Renal pelvis (tissue), 1 donor: ENCODE measurements at regions not wholly inside any gene's neighbourhood (a gene's known extent, or its start where the extent isn't known, plus 50 kb on each side); places are given as distances from the start of the nearest gene placed in this dataset.

Experiments
- DNase-seq: peaks from one replicate; pipeline ENCODE4 v3.0.0-alpha.2; 2013

DNA sequence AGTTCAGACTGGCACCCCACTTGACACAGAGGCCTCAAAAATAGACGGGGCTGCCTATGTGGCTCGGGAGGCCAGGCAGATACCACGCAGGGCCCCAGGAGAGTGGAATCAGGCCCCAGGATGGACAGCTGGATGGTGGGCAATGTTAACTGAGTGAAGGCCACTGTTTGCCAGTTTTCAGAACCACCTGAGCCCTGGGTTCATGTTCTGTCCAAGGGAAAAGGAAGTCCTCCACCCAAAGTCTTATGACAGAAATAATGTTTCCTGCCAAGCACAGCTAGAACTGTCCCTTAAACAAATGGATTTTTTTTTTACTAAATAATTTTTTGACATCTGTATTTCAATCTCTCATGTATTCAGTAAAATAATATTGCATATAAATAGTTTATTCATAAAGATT is 228.4 kb downstream of the KLF13 start:
- DNase-seq, result no peak

DNA sequence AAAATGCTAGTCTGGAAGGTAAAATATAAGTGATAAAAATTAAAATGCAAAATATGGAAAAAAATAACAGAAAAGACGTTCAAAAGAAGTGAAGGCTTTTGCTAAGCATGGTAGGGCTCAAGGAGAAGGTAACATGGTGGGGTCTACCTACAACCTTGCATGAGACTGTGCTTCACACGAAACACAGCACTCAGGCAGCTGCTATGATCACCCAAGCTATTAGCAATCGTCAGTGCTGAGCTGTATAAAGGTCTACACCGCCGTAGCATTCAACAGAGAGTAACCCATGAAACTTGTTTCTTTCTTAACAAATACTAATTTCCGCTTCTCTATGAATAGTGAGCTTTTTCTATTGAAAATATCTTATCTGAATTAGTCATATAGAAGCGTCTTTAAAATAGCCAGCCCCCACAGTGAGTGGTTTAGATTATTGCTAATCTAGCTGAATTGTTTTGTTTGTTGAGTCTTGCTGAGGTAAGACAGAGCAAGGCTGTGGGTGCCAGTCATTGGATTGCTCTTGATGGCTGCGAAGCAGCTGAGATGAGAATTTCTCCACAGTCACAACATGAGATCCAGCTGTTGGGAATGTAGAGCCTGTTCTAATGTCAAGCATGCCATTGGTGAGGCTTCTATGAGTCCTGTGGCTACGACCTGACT is 230.0 kb downstream of the KLF13 start:
- DNase-seq, result no peak

DNA sequence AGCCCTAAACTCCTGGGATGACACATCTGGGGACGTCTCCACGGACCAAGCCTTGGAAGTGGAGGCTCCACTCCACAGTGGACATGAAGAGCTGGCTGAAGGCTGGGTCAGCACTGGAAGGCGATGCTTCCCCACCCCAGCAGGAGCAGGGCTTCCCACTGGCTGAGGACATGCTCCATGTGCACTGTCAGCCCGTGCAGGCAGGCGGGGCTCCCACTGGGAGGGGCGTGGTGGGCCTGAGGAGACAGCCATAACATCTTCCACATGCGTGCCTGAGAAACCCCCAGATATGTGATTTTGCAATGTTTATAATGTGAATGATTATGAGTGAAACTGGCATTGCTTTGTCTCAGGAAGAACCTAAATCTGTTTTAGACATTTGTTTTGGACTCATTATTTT is 231.3 kb downstream of the KLF13 start:
- DNase-seq, result no peak

DNA sequence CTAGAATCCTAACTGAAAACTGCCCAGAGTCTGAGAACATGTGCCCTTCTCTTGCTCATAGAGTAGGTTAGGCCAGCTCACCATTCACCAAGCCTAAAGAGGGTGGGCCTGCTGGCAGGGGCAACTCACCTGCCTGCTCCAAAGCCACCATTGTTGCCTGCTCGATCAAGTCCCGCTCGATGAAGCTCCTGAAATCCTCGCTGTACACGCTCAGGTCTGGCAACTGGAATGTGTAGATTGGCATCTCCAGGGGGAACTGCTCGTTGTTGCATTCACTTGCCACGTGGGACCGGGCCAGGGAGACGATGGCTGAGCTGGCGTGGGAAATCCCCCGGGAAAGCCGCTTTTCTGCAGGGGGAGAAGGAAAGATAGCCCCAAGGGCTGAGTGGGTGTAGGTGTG is 232.2 kb downstream of the KLF13 start:
- DNase-seq, result no peak

DNA sequence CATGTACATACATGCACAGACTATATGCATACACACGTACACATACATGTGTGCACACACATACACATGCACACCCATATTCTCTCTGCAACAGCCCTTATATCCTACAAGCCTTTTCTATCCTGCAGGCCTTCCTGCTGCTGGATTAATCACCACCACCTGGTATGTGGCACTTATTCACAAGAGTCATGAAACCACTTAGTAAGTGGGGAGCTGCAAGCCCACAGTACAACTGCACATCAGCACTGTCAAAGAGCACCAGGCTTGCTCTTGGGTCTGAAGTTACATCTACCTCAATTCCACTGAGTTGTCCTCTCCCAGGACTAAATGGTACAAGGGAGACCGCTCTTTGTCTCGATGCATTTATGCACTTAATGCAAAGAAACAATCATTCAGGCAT is 233.2 kb downstream of the KLF13 start:
- DNase-seq, result no peak

DNA sequence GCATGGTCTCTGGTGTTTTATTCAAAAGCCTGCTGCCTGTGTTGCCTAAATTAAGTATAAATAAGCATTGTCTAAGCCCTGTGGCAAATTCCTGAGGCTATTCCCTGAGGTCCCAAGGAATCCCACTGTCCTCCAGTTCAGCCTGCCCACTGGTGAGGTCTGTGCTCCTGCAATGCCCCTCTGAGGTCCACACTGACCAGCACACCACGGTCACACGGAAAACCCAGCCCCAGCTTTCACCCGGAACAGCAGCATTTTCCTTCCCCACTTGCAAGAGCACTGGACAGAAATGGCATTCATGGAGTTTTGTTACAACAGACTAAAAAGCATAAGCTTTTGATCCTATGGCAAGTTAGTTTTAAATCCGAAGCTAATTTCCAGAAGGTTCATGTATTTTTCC is 234.0 kb downstream of the KLF13 start:
- no peak for DNase-seq

DNA sequence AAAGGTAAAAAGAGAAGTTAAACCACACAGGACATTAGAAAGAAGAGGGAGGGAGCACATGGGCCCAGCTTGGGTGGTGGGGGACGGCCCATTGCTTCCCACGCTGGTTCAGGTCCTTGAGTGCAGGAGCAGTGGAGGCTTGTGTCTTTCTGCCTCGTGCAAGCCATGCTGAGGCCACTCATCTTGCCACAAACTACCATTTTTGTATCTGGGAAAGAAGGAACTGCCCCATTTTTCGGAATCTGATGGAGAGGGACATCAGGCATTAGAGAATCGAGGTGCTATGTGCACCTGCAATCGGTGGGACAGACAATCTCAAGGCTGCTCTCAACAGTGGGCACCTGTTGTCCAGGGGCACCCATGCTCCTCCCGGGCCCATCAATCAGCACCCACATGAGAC is 234.5 kb downstream of the KLF13 start:
- no peak for DNase-seq

DNA sequence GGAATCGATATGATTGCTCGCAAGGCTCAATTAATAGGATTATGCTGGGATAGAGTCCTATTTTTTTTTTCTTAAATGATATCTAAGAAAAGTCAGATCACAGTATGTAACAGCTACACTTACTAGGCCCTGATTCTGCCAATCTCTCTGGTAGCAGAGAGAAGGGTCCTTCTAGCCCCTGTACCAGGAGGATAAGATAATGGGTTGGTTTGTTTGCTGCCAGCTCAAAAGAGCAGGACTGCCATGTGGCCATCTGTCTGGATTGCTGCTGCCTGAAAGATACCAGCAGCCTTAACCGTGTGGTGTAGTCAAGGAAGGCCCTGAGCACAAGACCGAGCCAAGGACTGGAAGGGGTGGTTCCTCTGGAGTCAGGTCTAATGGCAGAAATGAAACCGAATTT is 236.4 kb downstream of the KLF13 start:
- no peak for DNase-seq

DNA sequence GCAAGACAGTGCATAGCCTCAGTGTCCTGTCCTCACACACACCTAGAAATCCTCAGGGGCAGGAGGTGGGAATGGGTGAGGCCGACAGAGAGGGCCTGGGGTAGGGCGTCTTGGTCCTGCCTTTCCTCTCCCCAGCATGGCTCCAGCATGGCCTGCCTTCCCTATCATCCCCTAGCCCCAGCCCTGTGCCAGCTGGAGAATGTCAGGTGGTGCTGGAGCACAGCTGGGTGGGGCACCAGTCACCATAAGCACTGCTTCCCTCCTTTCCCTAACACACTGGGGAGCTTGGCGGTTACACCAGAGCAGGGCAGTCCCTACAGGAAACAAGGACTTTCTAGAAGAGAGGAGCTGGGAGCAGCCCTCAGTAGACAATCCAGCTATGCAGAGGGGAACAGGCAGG is 236.8 kb downstream of the KLF13 start:
- DNase-seq, result no peak

DNA sequence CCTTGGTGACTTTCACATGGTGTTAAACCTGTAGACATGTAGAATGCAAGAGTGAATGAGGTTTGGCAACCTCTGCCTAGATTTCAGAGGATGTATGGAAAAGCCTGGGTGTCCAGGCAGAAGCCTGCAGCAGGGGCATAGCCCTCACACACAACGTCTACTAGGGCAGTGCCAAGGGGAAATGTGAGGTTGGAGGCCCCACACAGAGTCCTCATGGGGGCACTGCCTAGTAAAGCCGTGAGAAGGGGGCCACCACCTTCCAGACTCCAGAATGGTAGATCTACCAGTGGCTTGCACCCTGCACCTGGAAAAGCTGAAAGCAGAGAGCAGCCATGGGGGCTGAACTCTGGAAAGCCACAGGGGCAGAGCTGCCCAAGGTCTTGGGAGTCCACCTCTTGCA is 241.2 kb downstream of the KLF13 start:
- DNase-seq, result no peak

DNA sequence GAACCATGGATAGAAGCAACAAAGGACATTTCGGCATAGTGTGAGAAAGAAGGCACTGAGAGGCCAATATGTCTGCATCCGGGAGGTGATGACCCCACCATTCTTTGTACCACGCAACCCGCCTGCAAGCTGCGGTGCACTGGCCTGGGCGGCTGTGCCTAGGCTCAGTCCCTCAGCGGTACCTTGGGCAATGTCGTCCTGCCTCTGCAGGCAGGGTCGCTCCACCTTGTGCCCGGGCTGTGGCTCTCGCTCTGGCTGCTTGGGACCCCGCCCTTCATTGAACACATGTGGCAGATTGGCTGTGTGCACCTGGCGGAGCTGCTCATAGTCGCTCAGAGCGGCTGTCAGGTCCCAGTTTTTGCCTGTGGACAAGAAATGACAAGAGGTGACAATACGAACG is 243.2 kb downstream of the KLF13 start:
- no peak for DNase-seq

DNA sequence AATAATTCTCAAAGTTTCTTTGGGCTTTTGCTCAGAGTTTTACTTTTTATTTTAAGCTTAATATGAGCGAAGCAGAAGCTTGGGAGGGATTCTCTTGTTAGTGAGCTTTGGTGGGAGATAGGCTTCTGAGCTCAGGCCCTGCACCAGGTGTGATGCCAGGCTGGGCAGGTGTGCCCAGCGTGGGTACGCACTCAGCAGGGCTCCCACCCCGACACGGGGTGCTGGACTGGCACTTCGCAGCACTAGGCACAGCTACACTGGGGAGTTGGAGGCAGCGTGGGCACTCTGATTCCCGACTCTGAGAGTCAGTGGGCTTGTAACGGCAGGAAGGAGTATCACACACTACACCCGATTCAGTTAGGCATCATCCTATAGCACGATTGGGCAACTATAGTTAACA is 244.0 kb downstream of the KLF13 start:
- no peak for DNase-seq

DNA sequence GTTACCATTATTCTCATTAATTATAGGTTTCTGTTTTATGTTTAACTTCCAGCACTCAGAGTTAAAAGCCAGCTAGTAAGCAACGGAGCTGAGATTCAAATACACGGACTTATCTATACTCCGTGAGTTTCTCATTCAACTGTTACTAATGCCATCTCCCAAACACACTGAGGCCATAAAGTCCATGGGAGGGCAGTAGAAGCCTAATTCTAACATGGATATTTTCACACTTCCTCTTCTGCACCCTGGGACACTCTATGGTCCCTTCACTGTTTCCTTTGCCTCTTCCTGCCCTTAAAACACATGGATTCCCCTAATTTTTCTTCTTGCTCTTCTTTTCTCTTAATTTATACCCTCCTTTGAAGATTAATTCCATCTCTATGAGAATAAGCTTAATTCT is 245.0 kb downstream of the KLF13 start:
- DNase-seq, result no peak

DNA sequence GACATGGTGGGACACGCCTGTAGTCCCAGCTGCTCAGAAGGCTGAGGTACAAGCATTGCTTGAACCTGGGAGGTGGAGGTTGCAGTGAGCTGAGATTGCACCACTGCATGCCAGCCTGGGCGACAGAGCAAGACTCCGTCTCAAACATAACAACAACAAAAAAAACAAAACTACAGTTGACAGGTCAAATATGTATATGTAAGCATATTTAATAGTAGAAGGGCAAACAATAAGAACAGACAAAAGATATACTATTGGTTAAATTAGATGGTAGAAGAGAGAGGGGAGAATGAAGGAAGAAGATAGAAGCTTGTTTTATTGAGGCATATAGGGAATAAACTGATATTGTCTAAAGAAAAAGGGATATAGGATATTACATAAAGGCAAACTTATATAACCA is 247.1 kb downstream of the KLF13 start:
- DNase-seq, result no peak

DNA sequence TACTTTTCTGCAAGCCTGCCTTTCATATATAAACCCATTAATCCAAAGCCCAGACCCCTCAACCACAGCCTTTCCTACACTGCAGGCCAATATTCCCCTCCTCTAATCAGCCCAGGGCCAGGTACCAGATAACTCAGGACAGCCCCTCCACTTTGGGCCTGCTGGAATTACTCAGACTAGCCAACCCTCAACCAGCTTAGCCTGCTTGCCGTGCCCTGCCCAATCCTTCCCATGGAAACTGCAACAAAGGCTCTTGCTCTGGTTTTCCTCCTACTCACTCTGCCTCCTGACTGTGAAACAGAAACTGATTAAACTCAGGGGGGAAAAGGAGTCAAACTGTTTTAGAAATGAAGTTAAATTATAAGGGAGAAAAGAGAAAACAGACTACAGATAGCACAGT is 248.1 kb downstream of the KLF13 start:
- DNase-seq, result no peak

DNA sequence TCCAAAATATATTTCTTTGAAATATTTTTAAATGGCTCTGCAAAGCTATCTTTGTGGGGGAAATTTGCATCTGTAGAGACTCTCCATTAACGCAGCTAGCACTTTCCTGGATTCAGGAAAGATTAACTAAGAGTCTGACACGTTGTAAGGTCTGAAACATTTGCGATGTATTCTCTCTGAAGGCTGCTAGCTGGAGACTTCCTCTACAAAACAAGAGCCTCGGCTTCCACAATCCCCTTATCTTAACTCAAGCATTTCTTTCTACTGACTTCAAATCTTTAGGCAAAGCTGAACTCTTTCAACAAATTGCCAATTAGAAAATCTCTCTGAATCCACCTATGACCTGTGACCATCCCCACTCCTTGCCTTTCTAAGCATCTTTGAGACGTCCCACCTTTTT is 250.5 kb downstream of the KLF13 start:
- no peak for DNase-seq

DNA sequence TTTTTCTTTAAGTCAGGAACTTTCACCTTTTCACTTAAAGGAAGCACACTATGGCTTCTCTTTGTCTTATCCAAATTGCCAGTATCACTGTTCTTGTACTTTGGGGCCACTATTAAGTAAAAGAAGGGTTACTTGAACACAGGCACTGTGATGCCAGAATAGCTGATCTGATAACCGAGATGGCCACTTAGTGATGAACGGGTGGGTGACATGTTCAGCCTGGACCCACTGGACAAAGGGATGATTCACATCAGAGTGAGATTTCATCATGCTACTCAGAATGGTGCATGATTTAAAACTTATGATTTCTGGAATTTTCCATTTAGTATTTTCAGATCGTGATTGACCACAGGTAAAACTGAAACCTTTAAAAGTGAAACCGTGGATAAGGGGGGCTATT is 252.6 kb downstream of the KLF13 start:
- no peak for DNase-seq

DNA sequence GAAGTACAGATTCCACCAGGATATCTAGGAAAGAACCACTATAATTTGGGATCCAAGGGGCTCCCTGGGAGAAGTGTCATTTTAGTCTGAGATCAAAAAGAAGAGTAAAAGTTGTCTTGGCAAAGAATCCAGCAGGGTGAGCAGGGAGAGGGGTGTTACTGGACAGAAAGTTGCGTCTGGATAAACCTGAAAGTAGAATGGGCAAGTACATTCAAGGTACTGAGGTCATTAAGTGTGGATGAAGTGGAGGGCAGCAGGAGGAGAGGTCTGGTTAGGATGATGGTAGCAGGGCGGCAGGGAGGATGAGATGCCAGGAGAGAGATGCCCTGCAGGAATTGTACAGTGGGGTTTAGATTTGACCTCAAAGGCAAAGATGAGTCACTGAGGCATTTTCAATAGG is 253.3 kb downstream of the KLF13 start:
- DNase-seq, result no peak

DNA sequence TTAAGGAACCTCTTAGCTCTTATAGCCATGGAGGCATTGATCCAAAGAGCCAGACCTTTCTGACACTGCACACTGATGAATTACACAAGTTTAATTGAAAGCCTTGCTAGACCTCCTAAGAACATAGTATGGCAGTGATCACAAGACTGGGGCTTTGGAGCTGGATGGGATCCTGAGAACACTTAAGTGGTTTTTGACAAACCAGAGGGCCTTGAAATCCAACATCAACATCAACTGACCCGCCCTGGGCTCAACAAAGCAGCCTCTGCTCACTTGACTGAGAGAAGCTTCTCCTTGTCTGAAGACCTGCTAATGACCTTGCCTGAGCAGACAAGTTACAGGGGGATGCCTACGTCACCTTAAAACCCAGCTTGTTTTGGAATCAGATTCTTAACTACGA is 257.6 kb downstream of the KLF13 start:
- DNase-seq, result no peak

DNA sequence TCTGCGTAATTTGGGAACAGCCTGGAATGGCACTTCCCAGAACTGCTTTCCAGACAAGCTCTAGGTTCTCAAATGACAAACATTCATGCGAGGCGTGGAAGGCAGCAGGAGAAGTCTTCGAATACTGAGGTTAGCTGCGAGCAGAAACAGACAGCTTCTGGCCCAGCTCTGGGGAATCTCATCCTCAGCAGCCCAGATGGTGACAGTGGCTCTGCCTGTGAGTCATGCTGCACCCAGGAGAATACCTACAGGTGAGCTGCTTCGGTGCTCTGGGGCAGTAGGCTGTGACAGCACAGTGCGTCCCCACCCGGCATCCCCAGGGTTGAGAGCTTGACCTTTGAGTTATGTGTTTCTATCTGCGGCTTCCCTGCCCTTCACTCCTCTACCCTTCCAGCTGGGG is 258.6 kb downstream of the KLF13 start:
- DNase-seq, result no peak

DNA sequence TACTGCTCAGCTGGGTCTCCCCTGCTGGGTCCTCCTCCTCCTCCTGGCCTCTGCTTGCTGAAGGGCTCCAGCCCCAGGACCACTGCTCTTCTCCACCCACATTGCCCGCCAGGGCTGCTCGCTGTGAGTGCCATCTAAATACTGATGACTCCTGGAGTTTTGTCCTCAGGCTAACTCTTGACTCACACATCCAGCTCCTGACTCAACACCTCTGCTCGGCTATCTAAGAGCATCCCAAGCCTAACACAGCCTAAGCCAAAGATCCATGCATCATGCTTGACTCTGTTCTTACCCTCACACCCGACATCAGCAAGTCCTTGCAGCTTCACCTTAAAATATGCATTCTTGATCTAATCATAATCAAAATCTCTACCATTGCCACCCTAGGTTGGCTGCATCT is 260.2 kb downstream of the KLF13 start:
- DNase-seq, result no peak

DNA sequence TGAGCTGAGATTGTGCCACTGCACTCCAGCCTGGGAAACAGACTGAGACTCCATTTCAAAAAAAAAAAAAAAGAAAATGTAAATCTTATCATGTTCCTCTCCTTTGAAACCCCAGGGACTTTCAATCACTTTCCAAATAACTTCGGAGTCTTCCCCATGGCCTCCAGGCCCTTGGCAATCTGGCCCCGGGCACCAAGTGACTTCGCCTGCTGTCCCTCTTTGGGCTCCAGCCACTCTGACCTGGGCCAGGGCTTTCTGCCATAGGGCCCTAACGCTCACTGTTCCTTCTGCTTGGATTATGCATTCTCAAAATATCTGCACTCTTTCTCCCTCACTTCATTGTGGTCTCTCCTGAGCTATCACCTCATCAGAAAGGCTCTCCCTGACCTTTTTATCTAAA is 260.9 kb downstream of the KLF13 start:
- no peak for DNase-seq

DNA sequence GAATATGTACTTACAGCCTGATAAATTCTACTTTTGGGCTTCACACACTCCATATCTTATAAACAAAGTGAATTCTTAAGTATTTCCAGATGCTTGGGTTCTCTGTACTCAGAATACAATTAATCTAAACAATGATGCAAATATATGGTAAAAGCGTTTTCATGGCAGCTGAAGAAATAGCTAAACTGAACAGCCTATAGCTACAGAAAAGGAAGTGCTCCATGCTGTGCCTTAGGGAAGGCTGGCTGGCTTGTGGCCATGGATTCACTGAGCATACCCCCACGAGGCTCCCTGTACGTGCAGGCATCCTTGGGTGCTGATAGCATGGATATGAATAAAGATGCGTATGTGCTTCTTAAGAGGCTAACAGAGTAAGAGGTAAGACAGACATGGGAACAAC is 264.0 kb downstream of the KLF13 start:
- DNase-seq, result no peak

DNA sequence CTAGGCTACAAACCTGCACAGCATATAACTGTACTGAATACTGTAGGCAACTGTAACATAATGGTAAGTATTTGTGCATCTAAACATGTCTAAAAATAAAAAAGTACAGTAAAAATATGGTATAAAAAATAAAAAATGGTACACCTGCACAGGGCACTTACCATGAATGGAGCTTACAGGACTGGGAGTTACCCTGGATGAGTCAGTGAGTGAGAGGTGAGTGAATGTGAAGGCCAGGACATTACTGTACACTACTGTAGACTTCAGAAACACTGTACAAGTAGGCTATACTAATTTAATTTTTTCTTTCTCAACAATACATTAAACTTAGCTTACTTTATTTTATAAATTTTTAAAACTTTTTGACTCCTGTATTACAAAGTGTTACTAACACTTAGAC is 265.3 kb downstream of the KLF13 start:
- DNase-seq, result no peak

DNA sequence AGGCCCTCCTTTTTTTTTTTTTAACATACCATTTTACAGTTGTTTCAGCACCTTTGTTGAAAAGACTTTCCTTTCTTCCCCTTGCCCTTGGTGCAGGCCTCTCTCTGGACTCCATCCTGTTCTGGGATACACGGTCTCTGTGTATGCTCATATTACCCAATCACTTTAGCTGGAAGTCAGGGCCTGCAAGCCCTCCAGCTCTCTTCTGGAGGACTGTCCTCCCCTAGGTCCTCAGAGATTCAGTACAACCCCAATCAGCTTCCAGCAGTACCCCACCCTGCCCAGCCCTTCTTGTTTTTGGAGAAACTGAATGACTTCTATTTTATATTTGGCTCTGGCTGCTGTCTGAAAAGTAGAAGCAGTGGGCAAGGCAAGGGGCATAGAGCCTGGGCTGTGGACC is 270.8 kb downstream of the KLF13 start:
- DNase-seq, result no peak
